ENCODE measurements at regions not wholly inside any gene's neighbourhood (a gene's known extent, or its start where the extent isn't known, plus 50 kb on each side); places are given as distances from the start of the nearest gene placed in this dataset.

DNA sequence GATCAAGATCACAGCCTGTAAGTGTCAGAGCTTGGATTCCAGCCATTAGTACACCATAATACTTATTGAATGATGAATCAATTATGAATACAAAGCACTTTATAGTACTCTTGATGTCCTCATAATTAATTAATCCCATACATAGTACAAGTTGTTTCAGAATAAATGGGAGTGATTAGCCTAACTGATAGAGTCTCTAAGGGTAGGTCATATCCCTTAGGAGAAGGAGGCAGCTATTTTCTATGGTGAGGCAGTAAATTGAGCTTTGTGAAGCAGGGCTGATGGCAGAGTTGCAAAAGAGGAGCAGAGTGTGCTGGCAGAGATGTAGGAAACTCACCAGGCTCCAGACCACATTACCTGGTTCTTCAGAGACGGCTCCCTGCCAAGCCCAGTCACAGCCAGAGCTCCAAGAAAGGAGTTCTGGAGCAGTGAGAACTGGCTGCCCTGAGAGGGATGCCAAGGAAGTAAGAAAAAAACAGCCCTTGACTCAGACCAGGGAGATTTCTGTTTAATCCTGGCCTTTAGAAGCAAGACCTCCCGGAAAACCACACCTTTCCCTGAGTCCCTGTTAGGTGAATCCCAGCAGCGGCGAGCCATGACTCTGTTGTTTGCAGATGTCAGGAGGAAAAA is 112.9 kb downstream of the SH3TC2 start:
- DNase-seq, result peak in 24 of 56 donors; percentile 3 to 44 (median 16)

- DNase-seq, result no peak
Measured at GRCh38 chr5:148950471-148950863, 112.4 kb downstream of the SH3TC2 start.

DNA sequence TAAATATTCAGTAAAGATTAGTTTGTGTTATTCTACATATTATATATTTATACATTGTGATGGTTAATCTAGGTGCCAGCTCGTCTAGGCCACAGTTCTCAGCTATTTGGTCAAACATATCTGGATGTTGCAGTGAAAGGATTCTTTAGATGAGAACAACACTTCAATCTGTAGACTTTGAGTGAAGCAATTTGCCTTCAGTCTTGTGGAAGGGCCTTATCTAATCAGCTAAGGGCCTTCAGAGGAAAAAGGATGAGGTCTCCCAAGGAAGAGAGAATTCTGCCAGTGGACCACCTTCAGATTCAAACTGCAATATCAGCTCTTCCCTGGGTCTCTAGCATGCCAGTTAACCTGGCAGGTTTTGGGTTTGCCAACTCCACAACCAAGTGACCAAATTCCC is 112.0 kb downstream of the SH3TC2 start:
- DNase-seq, result no peak

- no peak for DNase-seq
Measured at GRCh38 chr5:148951612-148952011, 111.2 kb downstream of the SH3TC2 start.

- no peak for DNase-seq
Measured at GRCh38 chr5:148952097-148952867, 110.6 kb downstream of the SH3TC2 start.

- no peak for DNase-seq
Measured at GRCh38 chr5:148953711-148954110, 109.2 kb downstream of the SH3TC2 start.

Data from nucleus accumbens (tissue), 56 donors.